WTC11 (cell line): ENCODE measurements at regions not wholly inside any gene's neighbourhood (a gene's known extent, or its start where the extent isn't known, plus 50 kb on each side); places are given as distances from the start of the nearest gene placed in this dataset.

Experiments used
- ATAC-seq: fragments of 200-7000 bp; cut with Tn5 transposase; 2 replicates; pipeline ENCODE4 v1.10.0; 2021; ENCODE audit warnings: mild to moderate bottlenecking, moderate library complexity
- CTCF ChIA-PET: fragments of 300-600 bp; sonication (Branson Sonifier 250); formaldehyde crosslinking; loops from one replicate; lab custom pipeline; 2021; ENCODE audit warnings: antibody characterized with exemption; lab: Charles Lee
- POLR2A ChIA-PET: fragments of 350-600 bp; sonication (Branson Sonifier 250); formaldehyde crosslinking; loops from one replicate; lab custom pipeline; 2021; ENCODE audit warnings: antibody characterized with exemption; lab: Charles Lee
- DNase-seq: peaks from one replicate; pipeline ENCODE4 v3.0.0; 2021; ENCODE audit warnings: low spot score
- H3K27ac Mint-ChIP-seq: 2 replicates; pipeline ENCODE4 v1.8.0; 2021; ENCODE audit warnings: mixed read lengths
- H3K27me3 Mint-ChIP-seq: 2 replicates; pipeline ENCODE4 v1.8.0; 2021; ENCODE audit warnings: low read depth, mild to moderate bottlenecking, moderate library complexity, mixed read lengths
- H3K36me3 Mint-ChIP-seq: 2 replicates; pipeline ENCODE4 v1.8.0; 2021; ENCODE audit warnings: mixed read lengths
- H3K4me1 Mint-ChIP-seq: 2 replicates; pipeline ENCODE4 v1.8.0; 2022; ENCODE audit warnings: mixed read lengths
- H3K4me3 Mint-ChIP-seq: 2 replicates; pipeline ENCODE4 v1.8.0; 2021; ENCODE audit warnings: mild to moderate bottlenecking, moderate library complexity, mixed read lengths
- H3K9me3 Mint-ChIP-seq: 2 replicates; pipeline ENCODE4 v1.8.0; 2021; ENCODE audit warnings: mixed read lengths
- ATF3 ChIP-seq: sonication (generic); formaldehyde crosslinking; conservative IDR thresholded peaks from 2 replicates; pipeline ENCODE4 v1.8.1; 2022; ENCODE audit warnings: mild to moderate bottlenecking, missing genetic modification reagents
- CDX4 ChIP-seq: fragments of 250-450 bp; sonication (Bioruptor Pico); IDR thresholded peaks from 2 replicates; pipeline ENCODE4 v1.9.0; 2021; ENCODE audit warnings: moderate library complexity, mild to moderate bottlenecking, inconsistent platforms, borderline replicate concordance
- E2F4 ChIP-seq: sonication (generic); formaldehyde crosslinking; IDR thresholded peaks from 2 replicates; pipeline ENCODE4 v1.8.1; 2022; ENCODE audit warnings: low read depth, mild to moderate bottlenecking, moderate library complexity, missing genetic modification reagents, borderline replicate concordance
- FOXJ3 ChIP-seq: sonication (generic); formaldehyde crosslinking; IDR thresholded peaks from 2 replicates; pipeline ENCODE4 v1.9.0; 2021; ENCODE audit warnings: missing genetic modification reagents, mild to moderate bottlenecking, borderline replicate concordance
- GTF2I ChIP-seq: fragments of 250-450 bp; sonication (Bioruptor Pico); conservative IDR thresholded peaks from 2 replicates; pipeline ENCODE4 v1.4.0; 2021; ENCODE audit warnings: mild to moderate bottlenecking
- IRF1 ChIP-seq: sonication (generic); formaldehyde crosslinking; IDR thresholded peaks from 2 replicates; pipeline ENCODE4 v1.8.0; 2023; ENCODE audit warnings: missing genetic modification reagents
- JAZF1 ChIP-seq: fragments of 250-450 bp; sonication (Bioruptor Pico); IDR thresholded peaks from 2 replicates; pipeline ENCODE4 v1.9.0; 2021; ENCODE audit warnings: moderate library complexity, mild to moderate bottlenecking, inconsistent platforms
- JUN ChIP-seq: sonication (generic); formaldehyde crosslinking; IDR thresholded peaks from 2 replicates; pipeline ENCODE4 v1.8.0; 2023; ENCODE audit warnings: mild to moderate bottlenecking, missing genetic modification reagents
- NR1H2 ChIP-seq: sonication (generic); formaldehyde crosslinking; IDR thresholded peaks from 2 replicates; pipeline ENCODE4 v1.9.0; 2021; ENCODE audit warnings: mild to moderate bottlenecking, moderate library complexity, missing genetic modification reagents
- OVOL2 ChIP-seq: fragments of 250-450 bp; sonication (Bioruptor Pico); IDR thresholded peaks from 2 replicates; pipeline ENCODE4 v1.9.0; 2021; ENCODE audit warnings: mild to moderate bottlenecking, borderline replicate concordance
- PRRX2 ChIP-seq: fragments of 250-450 bp; sonication (Bioruptor Pico); IDR thresholded peaks from 2 replicates; pipeline ENCODE4 v1.8.0; 2021; ENCODE audit warnings: mild to moderate bottlenecking
- USF1 ChIP-seq: sonication (generic); formaldehyde crosslinking; IDR thresholded peaks from 2 replicates; pipeline ENCODE4 v1.8.0; 2022; ENCODE audit warnings: mild to moderate bottlenecking, missing genetic modification reagents
- ZNF121 ChIP-seq: sonication (generic); formaldehyde crosslinking; IDR thresholded peaks from 2 replicates; pipeline ENCODE4 v1.8.0; 2023; ENCODE audit warnings: missing genetic modification reagents
- ZNF425 ChIP-seq: fragments of 250-450 bp; sonication (Bioruptor Pico); conservative IDR thresholded peaks from 2 replicates; pipeline ENCODE4 v1.9.0; 2021; ENCODE audit warnings: mild to moderate bottlenecking
- ZNF512 ChIP-seq: sonication (generic); formaldehyde crosslinking; IDR thresholded peaks from 2 replicates; pipeline ENCODE4 v1.8.1; 2022; ENCODE audit warnings: missing genetic modification reagents, borderline replicate concordance
- ZNF671 ChIP-seq: fragments of 250-450 bp; sonication (Bioruptor Pico); IDR thresholded peaks from 2 replicates; pipeline ENCODE4 v1.8.0; 2021; ENCODE audit warnings: mild to moderate bottlenecking

- no peak for TF ChIP-seq ATF3 (CRISPR knock-in tag)
Measured at GRCh38 chr17:33809748-33810147, 445.3 kb upstream of the CCL2 start (continued).

- ATAC-seq (no peak), DNase-seq (no peak)
- ChIA-PET CTCF (interaction anchor here (1.4 to 1.8 kb wide), 2 partner anchors 60 to 160 kb away, joined by 3 read pairs; no protein-coding TSS in a partner anchor), POLR2A (no interaction called here)
- no peak overlapping the region for H3K4me3 Mint-ChIP-seq
- H3K36me3 Mint-ChIP-seq = no peaks in the 10 kb centered on the region
- TF ChIP-seq PRRX2 (no peak), NR1H2 (CRISPR knock-in tag) (no peak), GTF2I (CRISPR knock-in tag) (no peak), ZNF425 (CRISPR knock-in tag) (no peak), CDX4 (CRISPR knock-in tag) (no peak), OVOL2 (CRISPR knock-in tag) (no peak), JUN (CRISPR knock-in tag) (no peak), ZNF671 (CRISPR knock-in tag) (no peak), E2F4 (CRISPR knock-in tag) (no peak), FOXJ3 (CRISPR knock-in tag) (no peak)
- no peaks in the 10 kb centered on the region; the same call in 1 of the 2 replicates for H3K9me3 Mint-ChIP-seq
- H3K27ac Mint-ChIP-seq = no peak overlapping the region
- H3K4me1 Mint-ChIP-seq = peaks cover 29% of the 10 kb centered on the region
- H3K27me3 Mint-ChIP-seq = no peaks in the 10 kb centered on the region; the same call in 1 of the 2 replicates
Measured at GRCh38 chr17:33811004-33811760, 443.9 kb upstream of the CCL2 start.

- TF ChIP-seq ZNF512 (CRISPR knock-in tag) = no peak
- TF ChIP-seq USF1 (CRISPR knock-in tag) = no peak
- TF ChIP-seq JAZF1 = no peak
- TF ChIP-seq ZNF121 (CRISPR knock-in tag) = no peak
- TF ChIP-seq IRF1 (CRISPR knock-in tag) = no peak
- ChIA-PET POLR2A (no interaction called here), CTCF (interaction anchor here (1.4 kb wide), 1 partner anchor 61 kb away, joined by 3 read pairs; no protein-coding TSS in a partner anchor)
- H3K4me1 Mint-ChIP-seq = peaks cover 20% of the 10 kb centered on the region
- no peak overlapping the region for H3K27ac Mint-ChIP-seq
- DNase-seq (no peak), ATAC-seq (no peak)
- no peak overlapping the region for H3K4me3 Mint-ChIP-seq
- H3K27me3 Mint-ChIP-seq = peaks cover 2% of the 10 kb centered on the region; the same call in 1 of the 2 replicates
- no peaks in the 10 kb centered on the region; the same call in 1 of the 2 replicates for H3K9me3 Mint-ChIP-seq
- no peaks in the 10 kb centered on the region for H3K36me3 Mint-ChIP-seq
Measured at GRCh38 chr17:33811984-33812577, 443.0 kb upstream of the CCL2 start.
